Small intestine (tissue), 7 donors: ENCODE measurements at regions not wholly inside any gene's neighbourhood (a gene's known extent, or its start where the extent isn't known, plus 50 kb on each side); places are given as distances from the start of the nearest gene placed in this dataset.
"Not testable (repeated sequence)": the region's sequence is repeated elsewhere in the genome, so short reads cannot be mapped to it uniquely, and the experiment has no call there.

Source experiments
- DNase-seq, 2 donors: peaks; one replicate each; pipeline versions ENCODE4 v3.0.0 to v3.0.0-alpha.2; 2013
- FAIRE-seq: peaks from 2 replicates; lab custom pipeline; 2012; peaks lifted over from hg19 to GRCh38; lab: Jason Lieb, UNC
- H3K27ac ChIP-seq, 3 donors: one replicate each; pipeline ENCODE4 v1.5.1; 2013; ENCODE audit warnings: low read length in 2 of 3, mild to moderate bottlenecking in 2 of 3, control low read depth in 1 of 3, inconsistent platforms in 1 of 3, low read depth in 1 of 3, moderate library complexity in 1 of 3
- H3K27me3 ChIP-seq, 3 donors: one replicate each; pipeline ENCODE4 v1.6.1; 2013; ENCODE audit warnings: low read length in 3 of 3, inconsistent platforms in 1 of 3; ENCODE audit not compliant: control insufficient read depth in 3 of 3, insufficient read depth in 3 of 3
- H3K36me3 ChIP-seq, 3 donors: one replicate each; pipeline ENCODE4 v1.6.1; 2013; ENCODE audit warnings: low read length in 3 of 3, inconsistent platforms in 1 of 3, low read depth in 1 of 3, mild to moderate bottlenecking in 1 of 3, moderate library complexity in 1 of 3; ENCODE audit not compliant: control insufficient read depth in 3 of 3, insufficient read depth in 2 of 3
- H3K4me1 ChIP-seq, 3 donors: one replicate each; pipeline ENCODE4 v1.6.1; 2013; ENCODE audit warnings: low read length in 2 of 3, inconsistent platforms in 1 of 3, low read depth in 1 of 3, mild to moderate bottlenecking in 1 of 3, moderate library complexity in 1 of 3; ENCODE audit not compliant: control insufficient read depth in 3 of 3, insufficient read depth in 2 of 3
- H3K4me3 ChIP-seq, 3 donors: one replicate each; pipeline ENCODE4 v1.5.1; 2013; ENCODE audit warnings: low read length in 3 of 3, control low read depth in 1 of 3, inconsistent platforms in 1 of 3, low read depth in 1 of 3, mild to moderate bottlenecking in 1 of 3, moderate library complexity in 1 of 3
- H3K9me3 ChIP-seq, 2 donors: one replicate each; pipeline ENCODE4 v1.6.1; 2013; ENCODE audit warnings: low read depth in 1 of 2, low read length in 1 of 2; ENCODE audit not compliant: control insufficient read depth in 2 of 2, insufficient read depth in 1 of 2
- WGBS, 3 donors: extraction: QIAGEN DNeasy Blood & Tissue Kit; methylation state at CpG; one replicate each; pipeline ENCODE4 v1.1.7; 2013; 5-methylcytosine and 5-hydroxymethylcytosine counted together
- donor health status: healthy with polysubstance abuse.
- donor health status: control.
- donor health status: control.
- donor health status: Bipolar disorder and iron deficiency.
- donor health status: healthy.

DNA sequence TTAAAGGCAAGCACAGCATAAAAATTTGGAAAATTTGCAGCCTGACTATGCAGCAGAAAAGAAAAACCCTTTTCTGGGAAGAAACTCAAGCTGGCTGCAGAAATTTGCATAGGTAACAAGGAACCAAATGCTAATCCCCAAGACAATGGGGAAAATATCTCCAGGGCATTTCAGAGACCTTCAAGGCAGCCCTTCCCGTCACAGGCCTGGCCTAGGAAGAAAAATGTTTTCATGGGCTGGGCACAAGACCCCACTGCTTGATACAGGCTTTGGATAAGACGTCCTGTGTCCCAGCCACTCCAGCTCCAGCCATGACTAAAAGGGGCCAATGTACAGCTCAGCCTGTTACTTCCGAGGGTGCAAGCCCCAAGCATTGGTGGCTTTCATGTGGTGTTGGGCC lies 717.6 kb downstream of the TDRD15 start:
- 40 to 67% (median 49%) methylated on average over 3 of the region's 3 CpGs for WGBS, 3 donors
- no peak for DNase-seq
- Histone ChIP-seq H3K4me1 (no peaks in the 10 kb centered on the region), H3K4me3 (no peak overlapping the region), H3K27me3 (no peaks in the 10 kb centered on the region), H3K9me3 (no peaks in the 10 kb centered on the region), H3K36me3 (no peaks in the 10 kb centered on the region), H3K27ac (no peak overlapping the region)
- FAIRE-seq, result no peak

DNA sequence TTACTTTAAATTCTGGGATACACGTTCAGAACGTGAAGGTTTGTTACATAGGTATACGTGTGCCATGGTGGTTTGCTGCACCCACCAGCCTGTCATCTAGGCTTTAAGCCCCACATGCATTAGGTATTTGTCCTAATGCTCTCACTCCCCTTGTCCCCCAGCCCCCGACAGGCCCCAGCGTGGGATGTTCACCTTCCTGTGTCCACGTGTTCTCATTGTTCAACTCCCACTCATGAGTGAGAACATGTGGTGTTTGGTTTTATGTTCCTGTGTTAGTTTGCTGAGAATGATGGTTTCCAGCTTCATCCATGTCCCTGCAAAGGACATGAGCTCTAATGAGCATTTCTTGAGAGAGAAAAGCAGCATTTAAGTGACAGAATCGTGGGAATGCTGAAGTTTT lies 726.6 kb downstream of the TDRD15 start:
- not testable (repeated sequence) for H3K27me3 ChIP-seq, H3K27ac ChIP-seq, FAIRE-seq, DNase-seq, H3K4me3 ChIP-seq, H3K4me1 ChIP-seq, H3K36me3 ChIP-seq, H3K9me3 ChIP-seq
- WGBS, 3 donors, result 78 to 81% (median 80%) methylated on average over 7 of the region's 7 CpGs

DNA sequence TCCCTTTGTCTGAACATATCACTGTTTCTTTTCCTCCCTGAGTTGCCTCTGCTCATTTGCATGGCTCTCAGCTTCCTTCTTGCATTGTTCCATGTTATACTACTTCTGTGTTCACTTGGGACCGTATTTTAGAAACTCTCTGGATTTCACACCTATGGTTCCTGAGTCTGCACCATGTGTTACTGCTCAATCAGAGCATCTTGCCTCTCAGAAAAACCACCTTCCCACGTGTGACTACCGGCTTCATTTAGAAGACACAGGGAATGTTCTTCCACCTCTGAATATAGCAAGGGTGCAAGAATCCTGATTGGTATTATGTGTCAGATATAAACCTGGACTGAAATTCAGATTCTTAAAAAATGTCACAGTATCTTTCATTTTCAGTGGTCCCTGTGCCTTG lies 731.2 kb downstream of the TDRD15 start:
- DNase-seq (no peak), FAIRE-seq (no peak)
- H3K36me3 ChIP-seq, result no peaks in the 10 kb centered on the region
- no peaks in the 10 kb centered on the region for H3K27me3 ChIP-seq
- 66 to 83% (median 74%) methylated on average over 3 of the region's 3 CpGs for WGBS, 3 donors
- H3K9me3 ChIP-seq, result peaks cover 0 to 2% of the 10 kb centered on the region in 2 donors
- H3K4me3 ChIP-seq, result no peak overlapping the region
- no peak overlapping the region for H3K27ac ChIP-seq
- H3K4me1 ChIP-seq, result no peaks in the 10 kb centered on the region

DNA sequence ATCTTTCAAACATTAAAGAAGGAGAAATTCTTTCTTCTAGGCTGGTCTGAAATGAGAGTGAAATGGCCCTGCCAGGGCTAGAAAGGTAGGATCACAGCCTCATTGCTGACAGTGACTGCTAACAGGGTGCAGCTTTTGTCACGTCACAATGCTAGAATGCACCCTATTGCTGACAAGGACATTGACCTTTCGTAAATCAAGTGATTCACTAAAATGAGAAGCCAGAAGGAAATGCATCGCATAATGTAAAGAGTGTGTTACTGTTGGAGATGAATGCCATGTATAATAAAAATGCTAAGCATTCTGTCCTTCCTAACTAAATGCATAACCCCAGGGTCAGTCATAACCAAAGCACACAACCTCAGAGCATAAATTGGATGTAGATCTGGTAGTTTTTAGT lies 732.9 kb downstream of the TDRD15 start:
- Histone ChIP-seq H3K4me1 (no peaks in the 10 kb centered on the region), H3K4me3 (no peak overlapping the region), H3K36me3 (no peaks in the 10 kb centered on the region), H3K27ac (no peak overlapping the region), H3K27me3 (no peaks in the 10 kb centered on the region), H3K9me3 (peaks cover 0 to 2% of the 10 kb centered on the region in 2 donors)
- WGBS, 3 donors, result 61 to 85% (median 61%) methylated on average over 3 of the region's 3 CpGs
- no peak for FAIRE-seq
- DNase-seq, result no peak

DNA sequence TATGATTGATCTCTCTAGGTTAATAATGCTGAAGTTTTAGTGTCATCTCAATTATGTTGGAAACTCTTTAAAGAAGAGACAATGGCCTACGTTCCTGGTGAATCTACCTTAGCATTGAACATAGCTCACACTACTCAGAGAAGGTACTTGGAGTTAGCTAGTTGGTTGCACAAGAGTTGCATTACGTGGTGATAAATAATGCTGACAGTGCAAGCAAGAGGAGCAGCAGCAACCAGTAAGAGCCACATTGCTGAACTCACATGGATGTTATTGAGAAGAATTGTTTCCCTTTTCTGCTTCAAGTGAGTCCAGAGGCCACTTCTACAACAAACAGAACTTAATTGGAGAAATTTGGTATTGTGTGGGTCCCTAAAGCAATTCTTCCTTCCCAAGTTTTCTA lies 737.1 kb downstream of the TDRD15 start:
- WGBS, 3 donors, result 58 to 64% (median 61%) methylated on average over 2 of the region's 2 CpGs
- Histone ChIP-seq H3K27ac (no peak overlapping the region), H3K4me1 (no peaks in the 10 kb centered on the region), H3K9me3 (peaks cover 0 to 2% of the 10 kb centered on the region in 2 donors), H3K4me3 (no peak overlapping the region), H3K36me3 (no peaks in the 10 kb centered on the region), H3K27me3 (no peaks in the 10 kb centered on the region)
- no peak for DNase-seq
- no peak for FAIRE-seq

DNA sequence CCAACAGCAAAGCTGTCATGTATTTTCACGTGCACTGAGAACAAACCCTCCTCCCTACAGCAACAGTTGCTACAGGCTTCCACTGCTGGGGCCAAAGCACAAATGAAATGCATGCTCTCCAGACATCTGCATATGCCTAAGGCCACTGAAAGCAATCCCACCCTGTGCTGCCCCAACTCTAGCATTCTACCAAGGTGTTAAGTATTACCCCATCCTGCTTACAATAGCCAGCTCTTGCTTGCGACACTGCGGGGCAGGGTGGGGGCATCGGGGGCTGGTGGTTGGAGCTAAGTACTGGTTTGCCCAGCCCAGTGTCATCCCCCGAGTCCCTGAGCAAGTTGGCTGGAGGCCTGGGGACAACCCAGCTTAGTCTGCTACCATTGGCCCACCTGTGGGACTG lies 742.5 kb downstream of the TDRD15 start:
- no peak overlapping the region for H3K4me3 ChIP-seq
- H3K9me3 ChIP-seq, result no peaks in the 10 kb centered on the region
- H3K36me3 ChIP-seq, result no peaks in the 10 kb centered on the region
- H3K27me3 ChIP-seq, result no peaks in the 10 kb centered on the region
- DNase-seq (no peak), FAIRE-seq (no peak)
- no peak overlapping the region for H3K27ac ChIP-seq
- WGBS, 3 donors, result 77 to 83% (median 77%) methylated on average over 5 of the region's 5 CpGs
- no peaks in the 10 kb centered on the region for H3K4me1 ChIP-seq

DNA sequence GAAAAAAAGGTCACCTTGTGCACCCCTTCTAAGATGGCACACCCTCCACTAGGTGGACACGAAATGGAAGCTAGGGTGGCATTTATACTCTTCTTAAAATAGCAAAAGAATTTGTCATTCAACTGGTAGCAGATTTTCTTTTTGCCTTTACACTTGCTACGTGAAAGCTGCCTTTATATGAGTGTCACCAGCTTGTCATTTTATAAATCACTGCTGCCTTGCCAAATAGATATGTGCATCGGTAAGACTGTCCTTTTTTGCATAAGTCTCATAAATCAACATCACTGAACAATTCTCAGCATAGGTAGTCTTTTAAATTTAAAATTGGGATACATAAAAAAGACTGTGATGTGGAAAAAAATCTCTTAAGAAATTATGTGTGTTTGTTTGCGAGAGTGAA lies 764.1 kb downstream of the TDRD15 start:
- no peak overlapping the region for H3K4me3 ChIP-seq
- H3K36me3 ChIP-seq, result no peaks in the 10 kb centered on the region
- FAIRE-seq, result no peak
- H3K4me1 ChIP-seq, result no peaks in the 10 kb centered on the region
- H3K9me3 ChIP-seq, result no peaks in the 10 kb centered on the region
- no peaks in the 10 kb centered on the region for H3K27me3 ChIP-seq
- WGBS, 3 donors, result 73 to 84% (median 82%) methylated on average over 4 of the region's 4 CpGs
- DNase-seq, result no peak
- no peak overlapping the region for H3K27ac ChIP-seq

DNA sequence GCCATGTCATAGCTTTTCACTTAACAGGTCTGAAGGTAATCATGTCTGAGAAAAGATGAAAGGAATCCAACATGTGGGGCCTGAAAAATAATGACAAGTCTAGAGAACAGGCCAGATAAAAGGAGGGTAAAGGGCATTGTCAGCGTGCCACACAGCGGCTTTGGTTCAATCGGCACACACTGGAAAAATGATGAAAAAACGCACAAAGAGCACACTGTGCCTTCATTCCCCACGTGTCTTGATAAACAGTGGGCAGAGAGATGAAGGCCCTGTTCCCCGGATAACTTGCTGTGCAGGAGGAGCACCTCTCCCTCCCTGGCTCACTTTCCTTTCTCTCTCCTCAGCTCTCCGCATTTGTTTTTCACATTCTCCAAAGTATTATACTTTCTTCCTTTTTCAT lies 766.3 kb downstream of the TDRD15 start:
- DNase-seq (no peak), FAIRE-seq (no peak)
- H3K4me3 ChIP-seq, result no peak overlapping the region
- WGBS, 3 donors, result 43 to 74% (median 48%) methylated on average over 7 of the region's 7 CpGs
- H3K36me3 ChIP-seq, result no peaks in the 10 kb centered on the region
- H3K4me1 ChIP-seq, result no peaks in the 10 kb centered on the region
- no peaks in the 10 kb centered on the region for H3K27me3 ChIP-seq
- no peak overlapping the region for H3K27ac ChIP-seq
- no peaks in the 10 kb centered on the region for H3K9me3 ChIP-seq

DNA sequence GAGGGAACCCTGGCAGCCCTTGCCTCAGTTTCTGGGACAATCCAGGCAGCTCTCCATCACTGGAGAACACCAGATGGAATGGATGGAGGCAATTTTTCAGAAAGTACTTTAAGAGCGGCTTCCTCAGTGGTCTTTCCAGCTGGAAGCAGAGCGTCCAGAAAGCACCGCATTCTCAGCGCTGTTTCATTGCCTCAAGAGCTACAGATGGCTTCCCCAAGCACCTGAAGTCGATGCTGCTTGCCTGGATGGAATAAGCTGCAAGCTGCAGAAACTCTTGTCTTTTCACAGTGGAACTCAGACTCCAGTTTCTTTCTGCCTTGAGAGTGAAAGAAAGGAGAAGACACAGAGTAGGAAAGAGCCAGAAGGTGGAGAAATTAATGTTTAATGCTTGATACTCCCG lies 766.9 kb downstream of the TDRD15 start:
- no peak for FAIRE-seq

More for the DNA sequence above, 766.9 kb downstream of the TDRD15 start:
- 68 to 79% (median 74%) methylated on average over 6 of the region's 6 CpGs for WGBS, 3 donors
- H3K4me1 ChIP-seq, result no peaks in the 10 kb centered on the region
- H3K36me3 ChIP-seq, result no peaks in the 10 kb centered on the region
- no peaks in the 10 kb centered on the region for H3K9me3 ChIP-seq
- no peak overlapping the region for H3K27ac ChIP-seq
- no peaks in the 10 kb centered on the region for H3K27me3 ChIP-seq
- H3K4me3 ChIP-seq, result no peak overlapping the region
- no peak for DNase-seq
